Right renal cortex interstitium (tissue), 3 donors: ENCODE measurements at regions not wholly inside any gene's neighbourhood (a gene's known extent, or its start where the extent isn't known, plus 50 kb on each side); places are given as distances from the start of the nearest gene placed in this dataset.
"Not testable (repeated sequence)": the region's sequence is repeated elsewhere in the genome, so short reads cannot be mapped to it uniquely, and the experiment has no call there.

Experiments
- DNase-seq, 3 donors: peaks; one replicate each; pipeline ENCODE4 v3.0.0-alpha.2; 2013; ENCODE audit warnings: low read depth in 3 of 3, low spot score in 2 of 3

DNA sequence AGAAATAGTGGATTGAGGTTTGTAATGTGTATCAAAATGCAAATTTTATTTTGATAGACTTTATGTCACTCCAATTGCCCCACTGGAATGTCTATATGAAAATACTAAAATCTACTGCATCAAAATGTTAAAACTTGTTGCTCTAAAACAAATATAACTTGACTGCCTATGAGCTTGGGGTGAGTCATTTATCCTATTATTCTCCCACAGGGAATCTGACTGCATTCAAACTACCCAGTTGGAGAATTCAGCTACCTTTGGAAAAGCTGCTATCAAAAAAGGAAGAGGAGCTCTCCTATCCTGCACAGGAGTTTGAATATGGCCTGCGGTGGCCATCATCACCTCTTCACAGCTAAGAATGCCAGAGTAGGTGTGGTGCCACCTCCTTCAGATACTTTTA, 173.1 kb downstream of the KLHL28 start:
- no peak for DNase-seq

DNA sequence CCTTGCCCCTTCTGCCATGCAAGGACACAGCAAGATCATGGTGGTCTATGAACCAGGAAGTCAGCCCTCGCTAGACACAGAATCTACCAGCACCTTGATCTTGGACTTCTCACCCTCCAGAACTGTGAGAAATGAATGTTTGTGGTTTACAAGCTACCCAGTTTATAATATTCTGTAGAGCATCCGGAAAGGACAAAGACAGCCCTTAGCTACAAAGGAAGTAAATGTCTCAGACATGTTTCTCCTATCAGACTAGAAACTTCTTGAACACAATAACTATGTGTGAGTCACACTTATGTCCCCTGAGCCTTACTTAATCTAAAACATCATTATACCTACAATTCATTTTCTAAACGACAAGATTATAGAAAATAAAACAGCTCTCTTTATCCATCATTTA, 176.7 kb downstream of the KLHL28 start:
- DNase-seq, result no peak

DNA sequence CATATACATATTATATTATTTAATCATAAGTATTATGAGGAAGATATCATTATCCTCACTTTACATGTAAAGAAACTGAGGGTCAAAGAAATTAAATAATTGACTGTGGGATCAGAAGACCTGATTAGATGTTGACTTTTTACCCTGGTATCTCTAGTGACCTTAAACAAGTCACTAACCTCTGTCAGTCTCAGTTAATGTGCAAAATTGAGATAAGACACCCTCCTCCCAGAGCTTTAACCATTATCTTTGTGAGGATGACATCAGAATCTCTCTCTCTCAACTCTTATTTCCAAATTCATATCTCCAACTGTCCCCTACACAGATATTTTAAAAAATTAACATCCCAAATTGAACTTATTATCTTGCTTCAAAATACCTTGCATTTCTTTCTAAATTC, 177.8 kb downstream of the KLHL28 start:
- DNase-seq, result no peak

DNA sequence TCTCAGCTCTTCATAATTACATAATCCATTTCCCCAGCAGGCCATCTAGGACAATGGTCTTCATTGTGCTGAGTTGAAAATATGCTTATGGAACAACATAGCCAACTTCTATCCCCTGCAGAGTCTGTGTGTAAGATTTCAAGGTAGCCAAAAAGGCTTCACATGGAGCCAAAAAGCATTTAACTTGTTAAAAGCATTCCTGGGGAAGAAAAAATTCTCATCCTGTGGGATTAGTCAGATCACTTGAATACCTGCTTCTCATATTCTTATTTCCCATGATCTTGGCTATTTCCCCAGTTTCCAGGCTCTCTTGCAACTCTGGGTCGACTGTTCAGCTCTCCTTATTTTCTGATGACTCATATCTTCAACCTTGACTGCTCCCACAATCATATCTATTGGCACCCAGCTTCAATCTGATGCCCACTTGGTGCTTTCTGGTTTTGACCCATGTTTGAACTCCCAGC, 178.9 kb downstream of the KLHL28 start:
- no peak for DNase-seq

DNA sequence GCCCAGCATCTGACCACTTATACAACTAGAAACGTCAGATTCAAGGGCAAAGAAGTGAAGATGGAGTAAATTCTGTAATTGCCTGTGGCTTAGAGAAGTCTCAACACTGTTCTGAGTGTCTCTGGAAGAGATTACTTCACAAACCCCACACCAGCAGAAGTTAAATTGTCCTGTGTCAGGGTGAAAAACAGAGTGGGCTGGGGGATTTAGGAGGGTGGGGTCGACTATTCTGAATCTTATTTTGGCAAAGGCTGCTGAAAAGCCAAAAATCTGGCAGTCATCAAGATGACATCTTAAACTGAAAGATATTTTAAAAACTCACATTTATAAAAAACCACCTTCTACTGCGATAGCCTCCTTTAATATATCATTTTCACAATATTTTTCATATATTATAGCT, 180.8 kb downstream of the KLHL28 start:
- DNase-seq, result no peak

DNA sequence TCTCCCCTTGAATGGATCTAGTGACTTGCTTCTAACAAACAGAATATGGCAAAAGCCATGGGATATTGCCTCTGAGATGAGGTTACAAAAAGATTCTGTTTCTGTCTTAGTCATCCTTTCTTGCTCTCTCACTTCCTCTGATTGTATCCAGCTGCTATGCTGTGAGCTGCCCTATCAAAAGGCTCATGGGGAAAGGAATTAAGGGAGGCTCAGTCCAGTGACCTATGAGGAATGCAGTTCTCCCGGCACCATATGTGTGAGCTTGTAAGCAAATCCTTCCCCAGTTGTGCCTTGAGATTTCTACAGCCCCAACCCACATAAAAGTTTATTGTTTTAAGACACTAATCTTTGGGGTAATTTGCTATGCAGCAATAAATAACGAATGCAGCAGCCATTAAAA, 183.1 kb downstream of the KLHL28 start:
- DNase-seq, result peak; percentile 61 to 66 (median 65)

DNA sequence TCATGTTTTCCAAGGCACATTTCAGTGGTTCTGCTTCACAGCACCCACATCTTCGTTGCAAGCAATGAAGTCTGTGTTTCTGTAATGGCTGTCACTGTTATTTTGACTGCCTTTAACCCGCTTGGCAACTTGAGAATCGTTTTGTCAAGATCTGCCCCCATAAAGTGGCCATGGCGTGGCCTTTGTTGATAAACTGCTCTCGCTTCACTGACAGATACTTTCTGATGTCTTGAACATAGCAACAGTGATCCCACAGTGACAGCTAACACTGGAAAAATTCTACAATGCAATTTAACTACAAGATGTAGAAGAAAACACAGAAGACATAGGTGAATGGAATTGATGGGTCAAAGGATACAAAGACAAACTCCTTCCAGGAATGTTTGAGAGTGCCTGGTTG, 184.2 kb downstream of the KLHL28 start:
- DNase-seq, result no peak

DNA sequence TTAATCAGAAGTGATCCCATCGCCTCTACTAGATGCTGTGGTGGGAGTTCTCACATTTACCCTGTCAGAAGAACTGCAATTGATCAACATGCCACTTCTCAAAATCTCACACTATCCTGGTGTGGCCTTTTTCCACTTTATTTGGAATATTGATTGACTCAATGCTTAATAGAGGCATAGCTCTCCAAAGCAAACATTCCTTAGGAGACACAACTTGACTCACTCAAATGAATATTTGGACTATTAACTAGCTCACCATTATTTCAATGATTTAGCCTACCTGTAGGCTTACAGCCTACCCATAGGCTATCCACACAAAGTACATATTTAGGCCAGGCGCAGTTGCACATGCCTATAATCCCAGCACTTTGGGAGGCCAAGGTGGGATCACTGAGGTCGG, 186.5 kb downstream of the KLHL28 start:
- DNase-seq, result no peak

DNA sequence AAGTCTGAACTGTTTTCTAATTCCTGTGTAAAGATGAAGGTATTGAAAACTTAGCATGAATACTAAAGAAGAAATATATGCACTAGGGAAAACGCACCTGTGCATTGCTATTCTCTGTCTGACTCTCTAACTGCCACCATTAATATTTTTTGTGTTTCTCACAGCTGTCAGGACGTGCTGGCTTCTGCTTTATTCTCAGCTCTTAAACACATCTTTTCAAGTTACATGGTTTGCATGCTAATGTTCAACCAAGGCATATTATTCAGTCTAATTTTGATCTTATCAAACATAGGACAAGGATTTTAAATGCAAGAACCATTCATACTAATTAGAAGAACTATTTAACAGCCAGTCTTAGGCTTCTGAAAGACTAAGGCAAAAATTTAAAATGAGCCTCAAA, 187.4 kb downstream of the KLHL28 start:
- DNase-seq, result no peak

DNA sequence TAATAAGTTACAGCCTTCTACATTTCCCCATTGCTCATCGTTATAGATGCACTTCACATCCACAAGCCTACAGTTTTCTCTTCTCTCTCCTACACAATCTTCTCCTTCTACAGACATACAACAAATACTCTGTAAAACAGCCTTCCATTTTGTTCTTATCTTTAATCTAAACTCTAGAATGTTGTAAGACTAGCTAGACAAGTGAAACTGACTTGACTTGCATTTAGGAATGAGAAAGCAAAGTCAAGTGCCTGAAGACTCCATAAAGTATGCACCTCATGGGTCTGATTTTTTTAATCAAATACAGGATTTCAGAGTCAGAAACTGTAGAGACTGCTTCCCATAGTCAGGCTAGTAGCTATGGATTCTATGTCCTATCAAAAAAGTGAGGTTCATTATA, 190.3 kb downstream of the KLHL28 start:
- no peak for DNase-seq

DNA sequence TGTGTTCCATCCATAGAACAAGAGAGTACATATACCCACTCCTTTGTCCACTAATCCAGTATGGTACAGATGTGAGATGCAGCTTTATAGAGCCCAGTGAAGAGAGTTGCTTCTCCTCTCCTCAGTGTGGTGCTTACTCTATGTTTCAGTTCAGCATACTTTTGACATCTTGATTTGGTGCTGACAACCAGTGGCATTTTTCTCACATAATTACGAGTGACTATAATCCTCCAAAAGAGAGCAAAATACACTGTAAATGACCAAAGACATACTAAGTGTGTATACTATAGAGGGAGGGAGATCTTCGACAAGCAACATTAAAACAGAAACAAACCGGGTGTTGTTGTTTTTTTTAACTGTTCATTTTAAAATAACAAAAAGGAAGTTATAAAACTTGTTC, 191.5 kb downstream of the KLHL28 start:
- DNase-seq, result no peak

DNA sequence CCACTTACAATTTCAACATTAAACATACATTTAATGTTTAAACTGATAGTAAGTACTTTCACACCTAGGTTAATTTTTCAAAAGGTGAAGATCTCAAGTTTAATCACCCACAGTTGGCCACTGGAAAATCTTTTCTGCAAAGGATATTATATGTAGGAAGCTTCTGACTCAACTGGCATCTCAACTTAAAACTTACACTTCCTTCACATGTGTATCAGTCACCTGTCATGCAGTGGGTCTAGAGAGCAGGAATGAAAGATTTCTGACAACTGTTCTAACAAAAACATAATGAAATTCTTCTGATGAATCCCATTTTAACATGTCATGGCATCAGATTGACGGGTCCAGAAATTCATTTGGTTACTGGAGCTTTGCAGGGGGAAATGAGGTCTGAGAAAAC, 192.8 kb downstream of the KLHL28 start:
- DNase-seq, result no peak

DNA sequence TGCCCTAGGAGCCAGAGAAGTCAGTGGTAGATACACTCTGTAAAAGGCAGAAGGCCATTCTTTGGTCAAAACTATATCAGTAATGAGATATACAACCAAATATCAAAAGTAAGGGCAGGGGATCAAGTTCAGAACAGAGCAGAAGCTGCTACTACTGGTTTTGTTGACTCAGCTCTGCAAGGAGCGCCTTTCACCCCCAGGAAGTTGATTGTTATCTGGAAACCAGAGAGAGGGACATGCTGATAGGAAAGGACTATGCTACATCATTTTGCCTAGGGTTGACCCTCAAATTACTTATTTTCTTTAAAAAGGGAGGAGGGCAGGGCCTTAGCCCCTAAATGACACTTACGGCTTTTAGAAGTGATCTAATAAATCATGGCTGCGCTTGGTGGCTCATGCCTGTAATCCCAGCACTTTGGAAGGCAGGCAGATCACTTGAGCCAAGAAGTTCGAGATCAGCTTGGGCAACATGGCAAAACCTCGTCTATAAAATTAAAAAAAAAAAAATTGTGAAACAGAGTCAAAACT, 194.0 kb downstream of the KLHL28 start:
- DNase-seq, result no peak

DNA sequence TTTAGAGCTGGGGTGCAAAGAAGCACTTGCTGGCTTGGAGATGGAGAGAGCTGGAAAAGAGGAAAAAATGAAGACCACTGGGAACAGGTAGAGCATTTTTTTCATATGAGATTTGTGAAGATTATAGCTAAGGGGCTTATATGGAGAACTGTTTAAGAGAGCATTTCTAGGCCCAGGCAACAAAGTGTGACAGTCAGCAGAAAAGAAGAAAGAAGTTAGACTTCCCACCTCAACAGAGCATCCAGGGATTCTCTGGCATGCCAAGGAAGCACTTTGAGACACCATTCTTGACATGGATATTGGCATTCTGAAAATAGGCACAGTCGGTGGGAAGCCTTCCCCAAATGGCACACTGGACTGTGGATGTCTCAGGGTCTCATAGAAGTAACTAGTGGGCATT, 195.5 kb downstream of the KLHL28 start:
- DNase-seq, result no peak

DNA sequence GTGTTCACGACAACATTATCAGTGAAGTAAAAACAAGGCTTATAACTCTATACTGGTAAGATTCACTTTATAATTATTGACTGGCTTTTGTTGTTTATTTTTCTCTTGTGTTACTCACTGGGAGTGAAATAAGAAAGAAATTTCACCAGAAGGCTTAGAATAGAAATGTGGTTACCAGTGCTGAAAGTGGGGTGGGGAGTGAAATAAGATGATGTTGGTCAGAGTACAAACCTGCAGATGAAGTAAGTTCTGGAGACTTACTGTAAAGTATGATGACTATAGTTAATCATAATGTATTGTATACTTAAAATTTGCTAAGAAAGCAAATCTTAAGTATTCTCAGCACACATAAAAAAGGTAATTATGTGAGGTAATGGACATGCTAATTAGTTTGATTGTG, 198.4 kb downstream of the KLHL28 start:
- DNase-seq, result no peak

DNA sequence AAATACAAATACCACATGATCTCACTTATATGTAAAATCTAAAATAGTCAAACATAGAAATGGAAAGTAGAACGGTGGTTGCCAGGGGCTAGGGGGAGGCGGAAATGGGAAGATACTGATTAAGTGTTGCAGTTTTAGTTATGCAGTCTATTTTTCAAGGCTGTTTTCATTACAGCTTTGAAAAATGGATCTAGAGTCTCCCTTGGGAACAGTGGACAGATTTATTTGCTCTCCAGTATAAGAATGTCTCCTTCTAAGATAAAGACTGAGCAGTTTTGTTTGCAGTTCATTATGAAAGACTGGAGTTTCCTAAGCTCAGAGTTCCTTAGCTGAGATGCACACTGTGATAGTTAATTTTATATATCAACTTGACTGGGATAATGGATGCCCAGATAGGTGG, 202.5 kb downstream of the KLHL28 start:
- no peak for DNase-seq

DNA sequence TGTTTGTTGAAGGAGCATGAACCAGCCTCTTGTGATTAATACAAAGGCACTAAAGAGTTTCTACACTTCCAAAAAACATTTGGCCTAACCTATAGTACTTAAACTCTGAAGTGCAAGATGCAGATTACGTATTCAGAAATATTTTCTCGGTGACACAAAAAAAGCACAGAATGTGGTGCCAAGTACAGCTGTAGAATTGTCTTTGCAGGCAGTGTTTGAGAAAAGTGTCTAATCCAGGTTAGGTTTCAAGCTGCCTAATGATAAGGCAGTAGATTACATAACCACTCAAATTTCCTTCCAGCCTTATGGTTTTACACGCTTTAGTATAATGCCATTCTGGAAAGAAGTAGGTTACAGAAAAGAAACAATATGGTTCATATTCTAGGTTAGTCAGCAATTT, 205.2 kb downstream of the KLHL28 start:
- DNase-seq, result no peak

DNA sequence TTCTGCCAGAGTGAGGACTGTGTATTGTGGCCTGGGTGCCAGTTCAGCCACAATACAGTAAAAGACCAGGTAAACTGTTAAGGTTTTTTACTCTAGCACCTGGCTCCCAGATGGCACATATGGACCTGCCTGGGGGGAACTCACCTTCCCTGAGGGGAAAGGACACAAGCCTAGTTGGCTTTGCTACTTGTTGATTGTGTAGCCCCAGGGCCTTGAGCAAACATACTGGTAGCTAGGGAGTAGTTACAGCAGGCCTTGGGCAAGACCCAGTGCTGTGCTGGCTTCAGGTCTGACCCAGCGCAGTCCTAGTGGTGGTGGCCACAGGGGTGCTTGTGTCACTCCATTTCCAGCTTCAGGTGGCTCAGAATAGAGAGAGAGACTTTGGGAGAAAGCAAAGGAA, 216.4 kb downstream of the KLHL28 start:
- no peak for DNase-seq

DNA sequence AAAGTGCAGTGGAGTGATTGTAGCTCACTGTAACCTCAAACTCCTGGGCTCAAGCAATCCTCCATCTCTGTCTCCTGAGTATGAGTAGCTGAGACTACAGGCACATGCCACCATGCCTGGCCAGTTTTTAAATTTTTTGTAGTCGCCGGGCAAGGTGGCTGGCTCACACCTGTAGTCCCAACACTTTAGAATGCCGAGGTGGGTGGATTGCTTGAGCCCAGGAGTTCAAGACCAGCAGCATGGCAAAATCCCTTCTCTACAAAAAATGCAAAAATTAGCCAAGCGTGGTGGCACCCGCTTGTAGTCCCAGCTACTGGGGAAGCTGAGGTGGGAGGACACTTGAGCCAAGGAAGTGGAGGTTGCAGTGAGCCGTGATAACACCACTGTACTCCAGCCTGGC, 219.5 kb downstream of the KLHL28 start:
- DNase-seq, result no peak

DNA sequence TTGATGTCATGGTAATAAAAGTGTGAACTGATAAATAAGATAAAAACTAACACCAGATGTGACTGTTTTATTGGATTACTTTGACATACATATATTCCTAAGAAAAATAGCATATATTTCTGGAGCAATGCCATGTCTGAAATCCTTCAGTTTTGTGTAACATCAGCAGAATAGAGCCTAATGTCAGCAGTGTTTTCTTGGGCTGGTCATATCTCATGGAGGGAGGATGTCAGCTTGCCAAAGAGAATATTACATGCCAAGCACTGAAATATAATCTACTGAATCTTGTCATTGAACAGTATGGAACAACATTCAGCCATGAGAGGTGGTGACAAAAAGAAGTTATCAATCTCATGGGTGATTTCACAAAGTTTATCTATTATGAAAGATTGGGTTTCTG, 220.3 kb downstream of the KLHL28 start:
- DNase-seq, result no peak

DNA sequence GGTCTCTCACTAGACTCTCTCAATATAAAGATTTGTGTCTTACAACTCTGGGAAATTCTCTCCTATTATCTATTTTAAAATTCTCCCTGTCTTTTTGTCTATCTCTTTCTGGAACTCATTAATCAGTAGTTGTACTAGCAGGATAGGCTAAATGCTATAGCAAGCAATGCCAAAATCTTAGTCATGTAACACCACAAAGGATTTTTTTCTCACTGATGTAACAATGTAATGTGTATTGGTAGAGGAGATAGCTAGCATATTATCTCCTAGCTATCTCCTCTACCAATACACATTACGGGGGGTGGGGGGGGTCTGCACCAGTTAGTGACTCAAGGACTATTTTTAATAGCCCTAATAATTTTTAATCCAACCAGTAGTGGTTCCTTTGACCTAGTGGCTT, 225.4 kb downstream of the KLHL28 start:
- DNase-seq, result no peak

DNA sequence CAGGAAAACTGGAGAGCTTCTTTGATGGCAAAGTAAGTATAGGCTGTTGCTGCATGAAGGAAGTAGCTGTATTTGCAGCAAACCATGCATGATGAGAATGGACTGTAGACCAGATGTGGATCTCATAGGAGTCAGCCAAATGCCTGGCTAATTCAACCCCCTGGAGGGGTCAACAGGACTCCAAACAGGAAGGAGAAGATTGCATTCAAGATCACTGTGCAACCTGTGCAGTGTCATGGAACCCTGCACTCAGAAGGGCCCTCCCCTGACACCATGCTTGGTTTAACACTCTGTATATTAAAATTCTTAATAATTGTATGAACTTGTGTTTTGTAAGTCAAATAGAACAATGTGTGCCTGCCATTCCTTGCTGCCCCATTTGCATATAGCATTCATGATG, 225.1 kb upstream of the FSCB start:
- no peak for DNase-seq

DNA sequence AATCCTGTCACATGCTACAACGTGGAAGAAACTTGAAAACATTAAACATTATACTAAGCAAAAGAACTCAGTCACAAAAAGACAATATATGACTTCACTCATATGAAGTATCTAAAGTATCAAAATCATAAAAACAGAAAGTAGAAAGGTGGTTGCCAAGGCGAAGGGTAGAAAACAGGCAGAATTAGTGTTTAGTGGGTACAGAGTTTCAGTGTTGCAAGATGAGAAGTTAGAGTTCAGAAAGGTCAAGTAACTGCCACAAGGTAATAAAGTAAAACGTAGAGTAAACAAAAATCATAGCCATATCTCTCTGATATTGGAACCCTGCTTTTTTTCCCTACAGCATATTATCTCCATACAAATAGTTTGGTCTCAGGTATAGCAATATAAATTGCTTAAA, 223.8 kb upstream of the FSCB start:
- DNase-seq, result no peak

DNA sequence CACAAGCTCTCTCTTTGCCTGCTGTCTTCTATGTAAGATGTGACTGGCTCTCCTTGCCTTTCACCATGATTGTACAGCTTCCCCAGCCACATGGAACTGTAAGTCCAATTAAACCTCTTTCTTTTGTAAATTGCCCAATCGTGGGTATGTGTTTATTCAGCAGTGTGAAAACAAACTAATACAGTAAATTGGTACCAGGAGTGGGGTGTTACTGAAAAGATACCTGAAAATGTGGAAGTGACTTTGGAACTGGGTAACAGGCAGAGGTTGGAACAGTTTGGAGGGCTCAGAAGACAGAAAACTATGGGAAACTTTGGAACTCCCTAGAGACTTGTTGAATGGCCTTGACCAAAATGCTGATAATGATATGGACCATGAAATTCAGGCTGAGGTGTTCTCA, 214.3 kb upstream of the FSCB start:
- DNase-seq, result not testable (repeated sequence)
